HG03571 (cell line): ENCODE measurements at regions not wholly inside any gene's neighbourhood (a gene's known extent, or its start where the extent isn't known, plus 50 kb on each side); places are given as distances from the start of the nearest gene placed in this dataset.

Experiments
- ATAC-seq: cut with Tn5 transposase; IDR thresholded peaks from one replicate; pipeline ENCODE4 v1.9.1; 2021; ENCODE audit not compliant: unreplicated experiment

GRCh38 chr22:49019737-49020713, 807.6 kb downstream of the BRD1 start:
- ATAC-seq = no peak

DNA sequence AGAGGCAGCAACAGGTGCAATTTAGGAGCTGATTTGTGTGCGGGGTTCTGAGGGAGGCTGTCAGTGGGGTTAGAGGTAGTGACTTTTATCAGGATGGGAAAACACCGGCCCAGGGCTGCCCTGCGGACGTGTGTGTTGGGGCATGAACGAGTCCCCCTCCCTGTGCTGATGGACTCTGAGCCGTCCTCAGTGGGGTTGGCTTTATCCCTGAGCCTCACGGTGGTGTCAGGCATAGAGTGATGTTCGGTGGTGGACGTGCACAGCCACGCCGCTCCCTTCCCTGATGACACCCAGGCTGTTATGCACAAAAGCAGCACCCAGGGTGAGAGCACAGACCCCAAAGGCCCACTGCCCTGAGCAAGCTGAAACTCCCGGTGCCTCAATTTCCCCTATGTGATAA, 809.1 kb downstream of the BRD1 start:
- no peak for ATAC-seq

- ATAC-seq = no peak
These were observed 810.0 kb downstream of the BRD1 start for GRCh38 chr22:49017482-49018329.

- ATAC-seq = no peak
These were observed 810.7 kb downstream of the BRD1 start for GRCh38 chr22:49016909-49017481.

DNA sequence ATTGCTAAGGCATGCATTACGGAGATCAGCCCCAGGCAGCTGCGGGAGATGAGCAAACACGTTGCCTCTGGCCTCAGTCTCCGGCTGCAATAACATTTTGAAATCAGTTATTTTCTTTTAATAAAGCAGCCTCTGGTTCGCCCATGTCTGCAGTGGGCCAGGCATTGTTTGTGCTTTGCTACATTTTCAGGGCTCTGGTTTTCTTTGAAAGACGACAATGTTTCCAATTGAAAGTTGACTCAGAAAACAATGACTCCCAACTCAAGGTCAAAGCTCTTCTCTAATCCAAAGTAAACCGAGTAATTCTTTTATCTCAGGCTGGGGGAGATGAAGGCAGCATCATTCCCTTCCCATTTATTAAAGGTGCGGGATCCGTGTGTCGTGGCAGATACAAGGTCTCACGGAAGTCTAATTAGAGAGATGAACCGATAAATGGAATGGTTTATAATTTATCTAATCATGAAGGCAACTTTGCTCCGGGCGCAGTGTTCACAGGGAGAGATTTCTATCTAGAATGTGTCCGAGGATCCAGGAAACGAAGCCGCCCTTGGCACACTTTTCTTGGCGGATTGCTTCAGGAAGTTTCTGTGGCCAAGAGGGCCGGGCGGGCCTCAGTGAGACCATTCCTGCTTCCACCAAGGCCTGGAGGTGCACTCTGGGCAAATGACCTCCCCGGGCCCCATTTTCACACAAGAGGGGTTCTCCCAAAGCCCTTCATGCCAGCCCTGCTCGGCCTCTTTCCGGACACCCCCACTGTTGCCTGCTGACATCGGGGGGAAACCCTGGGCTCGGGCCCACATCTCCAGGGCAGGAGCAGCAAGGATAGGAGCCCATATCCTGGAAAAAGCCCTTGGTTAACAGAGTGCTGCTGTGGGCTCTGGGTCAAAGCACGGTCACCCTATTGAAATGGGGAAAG, 811.4 kb downstream of the BRD1 start:
- no peak for ATAC-seq

- no peak for ATAC-seq
These were observed 812.2 kb downstream of the BRD1 start for GRCh38 chr22:49015459-49015858.

- ATAC-seq = no peak
These were observed 813.2 kb downstream of the BRD1 start for GRCh38 chr22:49014227-49015201.

- ATAC-seq = no peak
These were observed 814.0 kb downstream of the BRD1 start for GRCh38 chr22:49013707-49014106.

DNA sequence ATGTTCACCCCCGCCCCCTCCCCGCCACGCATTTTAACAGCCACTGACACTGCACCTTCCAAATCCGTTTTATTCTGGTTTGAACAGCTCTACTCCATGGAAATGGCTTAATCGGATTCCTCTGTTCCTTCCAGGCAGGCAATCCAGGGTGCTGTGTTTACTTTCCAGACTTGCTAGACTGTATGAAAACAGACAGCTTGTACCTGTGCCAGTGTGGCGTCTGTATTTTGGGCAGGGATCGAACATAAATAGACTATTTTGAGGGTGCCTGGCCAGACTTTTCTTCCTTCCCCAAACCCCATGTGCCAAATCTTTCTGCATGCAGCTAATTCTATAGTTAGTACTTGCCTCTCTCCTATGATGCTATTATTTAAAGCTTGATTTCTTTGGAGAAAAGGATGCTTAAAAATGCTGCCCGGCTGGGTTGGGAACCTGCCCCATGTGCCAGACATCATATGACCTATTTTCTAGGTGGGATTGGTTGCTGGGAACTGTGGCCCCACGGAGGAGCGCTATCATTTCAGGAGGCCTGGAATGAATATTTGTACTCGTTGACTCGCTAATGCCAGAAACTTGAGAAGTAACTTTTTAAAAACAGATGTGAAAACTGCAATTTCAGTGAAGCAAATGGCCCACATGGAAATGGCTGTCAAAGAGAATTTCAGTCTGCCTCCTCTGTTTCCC, 814.8 kb downstream of the BRD1 start:
- ATAC-seq = no peak

GRCh38 chr22:49011769-49012648, 815.7 kb downstream of the BRD1 start:
- no peak for ATAC-seq

DNA sequence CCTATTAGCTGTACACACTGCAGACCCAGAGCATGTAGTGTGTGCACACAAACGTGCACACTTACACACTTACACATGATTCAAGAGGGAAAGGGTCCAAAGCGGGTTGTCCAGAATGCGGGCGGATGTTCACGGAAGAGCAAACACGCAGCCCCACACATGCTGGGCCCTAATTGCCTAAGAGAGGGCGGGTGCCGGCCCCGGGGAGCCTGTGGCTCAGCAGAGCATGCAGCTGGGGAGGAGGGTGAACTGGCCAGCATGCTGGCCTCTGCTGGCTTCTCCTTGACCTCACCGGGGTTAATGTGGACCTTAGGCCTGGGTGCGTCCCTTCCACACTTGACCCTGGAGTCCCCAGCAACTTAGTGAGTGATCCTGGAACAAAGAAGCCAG, 816.3 kb downstream of the BRD1 start:
- no peak for ATAC-seq

GRCh38 chr22:49010901-49011300, 816.8 kb downstream of the BRD1 start:
- ATAC-seq = no peak

DNA sequence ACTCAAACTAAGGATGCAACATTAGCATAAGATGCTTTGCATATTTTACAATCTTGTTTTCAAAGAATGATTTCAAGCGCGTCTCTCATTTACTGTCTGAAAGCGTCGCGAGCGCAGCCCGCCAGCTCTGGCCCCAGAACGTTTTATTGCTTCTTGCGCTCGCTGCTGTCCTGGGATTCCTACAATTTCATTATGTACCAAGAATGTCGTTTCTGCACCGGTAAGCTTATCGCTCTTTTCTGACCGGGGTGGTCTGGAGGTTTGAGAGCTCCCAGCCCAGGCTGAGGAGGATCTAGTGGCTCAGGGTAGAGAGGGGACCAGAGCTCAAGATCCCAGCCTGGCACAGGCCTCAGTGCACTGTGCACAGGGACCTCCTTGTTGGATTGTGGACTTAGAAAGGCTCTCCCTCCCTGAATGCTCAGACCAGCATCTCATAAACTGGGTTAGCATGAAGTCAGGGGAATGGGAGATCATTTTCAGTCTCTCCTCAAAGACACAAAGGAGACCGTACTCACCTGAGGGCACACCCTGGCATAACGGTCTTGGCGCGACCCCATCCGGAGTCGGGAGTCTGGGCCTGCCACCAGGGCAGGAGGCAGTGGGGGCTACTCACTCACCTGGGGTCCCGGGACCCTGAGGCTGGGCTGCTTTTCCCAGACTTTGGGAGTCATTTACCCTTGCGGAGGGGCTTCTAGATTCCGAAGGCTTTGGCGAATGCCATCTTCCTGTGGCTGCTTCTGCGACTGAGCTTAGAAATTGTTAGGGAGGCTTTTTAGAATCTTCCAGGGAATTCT, 817.4 kb downstream of the BRD1 start:
- ATAC-seq = no peak

- ATAC-seq = no peak
These were observed 818.2 kb downstream of the BRD1 start for GRCh38 chr22:49009359-49010063.

- no peak for ATAC-seq
These were observed 818.9 kb downstream of the BRD1 start for GRCh38 chr22:49008682-49009235.

GRCh38 chr22:49007013-49007653, 820.5 kb downstream of the BRD1 start:
- ATAC-seq = no peak
